NCI-H1417 treated with DMSO at 0.1 percent for 48 hours (cell line): ENCODE measurements at regions not wholly inside any gene's neighbourhood (a gene's known extent, or its start where the extent isn't known, plus 50 kb on each side); places are given as distances from the start of the nearest gene placed in this dataset.
"Not testable (repeated sequence)": the region's sequence is repeated elsewhere in the genome, so short reads cannot be mapped to it uniquely, and the experiment has no call there.

Source experiments
- DNase-seq: peaks from one replicate; lab custom pipeline; 2025; lab: John Stamatoyannopoulos, UW

- DNase-seq, result no peak
Observed at GRCh38 chr15:96582473-96582872, 252.0 kb downstream of the NR2F2 start.

GRCh38 chr15:96583671-96584070 is 253.2 kb downstream of the NR2F2 start:
- DNase-seq, result no peak

DNA sequence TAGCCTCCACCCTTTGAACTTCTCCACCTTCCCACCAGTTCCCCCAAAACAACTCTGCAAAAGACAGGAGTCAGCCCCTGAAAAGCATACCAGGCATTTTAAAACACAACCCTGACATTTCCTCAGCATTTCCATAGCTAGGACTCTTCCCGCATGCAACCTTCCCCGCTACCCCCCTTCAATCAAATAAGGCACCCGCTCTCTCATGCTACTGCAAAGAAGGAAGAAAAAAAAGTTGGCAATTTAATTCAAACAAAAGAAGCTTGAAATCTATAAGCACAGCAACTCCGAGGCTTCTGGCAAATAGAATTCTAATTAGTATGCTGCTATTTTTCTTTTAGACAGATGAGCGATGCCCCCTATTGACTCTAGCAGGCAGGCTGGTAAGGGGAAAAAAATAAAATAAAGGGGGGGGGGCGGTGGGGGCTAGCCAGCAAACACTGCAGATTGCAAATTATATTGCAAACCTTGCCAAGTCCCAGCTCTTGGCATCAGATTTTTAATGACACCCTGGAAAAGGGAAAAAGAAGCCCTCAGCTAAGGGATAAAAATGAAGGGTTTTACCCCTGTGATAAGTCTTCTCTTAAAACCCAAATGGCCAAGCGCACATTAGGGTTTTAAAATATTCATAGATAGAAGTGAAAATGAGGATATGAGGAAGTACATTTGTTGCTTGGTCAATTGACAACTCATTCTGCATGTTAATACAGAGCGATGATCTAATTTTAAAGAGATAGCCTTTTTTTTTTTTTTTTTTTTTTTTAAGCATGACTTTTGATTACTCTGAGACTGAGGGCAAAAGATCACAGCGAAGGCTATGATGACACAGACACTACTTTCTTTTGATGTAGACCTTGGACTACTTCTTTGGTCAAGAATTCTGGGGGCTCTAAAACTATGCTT is 255.2 kb downstream of the NR2F2 start:
- DNase-seq, result no peak

DNA sequence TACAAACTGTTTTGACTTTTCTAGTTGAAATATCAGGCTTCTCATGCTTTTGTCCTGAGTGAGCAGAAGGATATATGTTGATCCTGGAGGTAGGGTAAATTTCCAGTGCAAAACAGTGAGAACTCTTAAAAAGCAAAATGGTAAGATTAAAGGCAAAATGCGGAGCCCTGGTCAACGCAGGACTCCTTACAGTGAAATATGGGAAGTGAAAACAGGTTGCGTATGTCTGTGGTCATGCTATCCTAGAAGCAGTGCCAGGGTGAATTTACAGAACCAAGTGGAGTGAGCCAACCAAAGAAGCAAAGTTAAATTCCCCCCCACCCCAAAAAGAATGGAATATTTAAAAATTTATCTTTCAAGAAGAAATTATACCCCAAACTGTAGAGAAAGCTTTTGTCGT is 256.4 kb downstream of the NR2F2 start:
- no peak for DNase-seq

- DNase-seq, result no peak
Observed at GRCh38 chr15:96589864-96590263, 259.4 kb downstream of the NR2F2 start.

GRCh38 chr15:96593735-96594134 is 263.2 kb downstream of the NR2F2 start:
- peak; percentile 40 for DNase-seq

DNA sequence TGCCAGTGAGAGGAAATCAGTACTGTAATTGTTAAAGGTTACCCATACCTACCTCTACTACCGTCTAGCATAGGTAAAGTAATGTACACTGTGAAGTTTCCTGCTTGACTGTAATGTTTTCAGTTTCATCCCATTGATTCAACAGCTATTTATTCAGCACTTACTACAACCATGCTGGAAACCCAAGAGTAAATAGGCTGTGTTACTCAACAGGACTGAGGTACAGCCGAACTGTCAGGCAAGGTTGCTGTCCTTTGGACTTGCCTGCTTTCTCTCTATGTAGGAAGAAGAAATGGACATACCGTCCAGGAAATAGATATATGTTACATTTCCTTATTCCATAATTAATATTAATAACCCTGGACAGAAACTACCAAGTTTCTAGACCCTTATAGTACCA is 265.5 kb downstream of the NR2F2 start:
- no peak for DNase-seq

- peak; percentile 66 for DNase-seq
Observed at GRCh38 chr15:96598514-96598913, 268.0 kb downstream of the NR2F2 start.

GRCh38 chr15:96599268-96599667 is 268.8 kb downstream of the NR2F2 start:
- no peak for DNase-seq

GRCh38 chr15:96600350-96600749 is 269.9 kb downstream of the NR2F2 start:
- DNase-seq, result no peak

DNA sequence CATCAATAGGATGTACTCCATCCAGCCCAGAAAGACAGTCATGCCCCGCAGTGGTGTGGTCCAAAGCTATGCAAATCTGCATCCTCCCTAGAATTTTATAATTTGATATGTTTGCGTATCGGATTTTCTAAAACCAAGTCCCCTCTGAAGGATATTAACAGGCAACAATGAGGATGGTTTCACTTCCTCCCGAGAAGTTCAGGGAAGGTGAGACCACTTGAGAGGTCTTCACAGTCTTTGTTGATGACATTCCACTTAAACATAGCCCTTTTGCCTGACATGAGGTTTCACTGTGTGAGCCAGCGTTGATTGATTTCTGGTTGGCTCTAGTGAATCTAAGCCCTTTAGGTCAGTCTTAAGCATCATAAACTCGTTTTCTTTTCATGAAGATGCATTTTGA is 276.1 kb downstream of the NR2F2 start:
- no peak for DNase-seq

DNA sequence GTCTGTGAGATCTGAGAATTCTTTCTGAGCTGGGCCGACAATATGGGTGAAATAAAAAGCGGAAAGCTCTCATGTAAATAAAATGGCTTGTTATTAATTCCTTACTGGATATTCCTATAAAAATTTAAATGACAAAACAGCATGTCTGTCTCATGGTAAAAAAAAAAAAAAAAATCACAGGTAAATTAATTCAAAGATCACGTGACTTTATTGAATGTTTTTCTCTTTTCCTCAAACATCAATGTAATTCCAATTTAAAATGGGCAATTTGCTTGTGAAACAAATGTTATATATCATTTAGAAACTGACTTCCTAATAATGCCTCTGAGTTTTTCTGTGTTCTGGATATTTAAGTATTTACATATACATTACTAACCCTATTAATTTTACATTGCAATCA is 280.3 kb downstream of the NR2F2 start:
- no peak for DNase-seq

DNA sequence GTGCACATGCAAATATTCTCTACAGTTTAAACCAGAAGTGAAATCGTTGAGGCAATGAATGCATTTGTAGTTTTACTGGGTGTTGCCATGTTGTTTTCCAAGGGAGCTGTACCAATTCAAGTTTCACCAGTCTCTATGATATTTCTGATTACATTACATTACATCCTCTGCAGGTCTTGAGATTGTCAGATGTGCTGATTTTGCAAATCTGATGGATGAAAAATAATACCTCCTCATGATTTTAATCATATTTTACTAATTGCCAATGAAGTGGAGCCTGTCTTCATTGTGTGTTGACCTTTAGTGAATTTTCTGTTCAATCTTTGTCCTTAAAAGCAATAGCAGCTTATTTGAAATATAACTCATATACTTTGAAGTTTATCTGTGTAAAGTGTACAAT is 282.4 kb downstream of the NR2F2 start:
- no peak for DNase-seq

DNA sequence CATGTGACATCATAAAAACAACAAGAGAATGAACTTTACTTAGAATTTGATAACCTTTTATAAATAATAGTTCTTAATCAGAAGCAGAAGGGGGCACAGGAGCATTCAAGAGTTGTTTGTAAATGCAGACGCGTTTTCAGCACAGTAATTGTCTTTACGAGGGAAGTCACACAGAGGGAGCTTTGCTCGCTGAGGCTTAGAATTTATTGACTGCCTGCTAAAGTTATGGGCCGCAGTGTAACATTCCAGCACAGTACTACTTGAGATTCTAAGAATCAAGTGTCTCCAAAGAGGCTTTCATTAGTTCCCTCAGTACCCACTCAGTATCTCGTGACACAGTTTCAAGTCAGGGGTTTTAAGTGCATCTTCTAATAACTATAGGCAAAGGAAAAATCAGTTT is 288.7 kb downstream of the NR2F2 start:
- no peak for DNase-seq

DNA sequence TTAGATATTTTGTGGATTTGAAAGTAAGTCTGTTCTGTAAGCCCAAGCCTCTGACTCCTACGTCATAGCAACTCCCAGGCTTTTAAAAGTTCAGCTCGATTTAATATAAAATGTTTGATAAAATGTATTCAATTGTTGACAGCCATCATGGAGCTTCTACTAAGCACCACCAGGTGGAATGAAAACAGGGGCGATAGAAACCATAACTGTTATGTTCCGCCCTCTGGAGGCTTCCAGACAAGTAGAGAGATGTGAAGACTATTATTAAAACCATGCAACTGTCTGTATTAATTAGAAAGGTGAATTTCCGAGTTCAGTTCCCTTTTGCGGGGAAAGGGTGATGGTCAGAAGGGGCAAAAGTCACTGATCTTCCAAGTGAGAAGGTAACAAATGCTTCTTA is 292.2 kb downstream of the NR2F2 start:
- no peak for DNase-seq

DNA sequence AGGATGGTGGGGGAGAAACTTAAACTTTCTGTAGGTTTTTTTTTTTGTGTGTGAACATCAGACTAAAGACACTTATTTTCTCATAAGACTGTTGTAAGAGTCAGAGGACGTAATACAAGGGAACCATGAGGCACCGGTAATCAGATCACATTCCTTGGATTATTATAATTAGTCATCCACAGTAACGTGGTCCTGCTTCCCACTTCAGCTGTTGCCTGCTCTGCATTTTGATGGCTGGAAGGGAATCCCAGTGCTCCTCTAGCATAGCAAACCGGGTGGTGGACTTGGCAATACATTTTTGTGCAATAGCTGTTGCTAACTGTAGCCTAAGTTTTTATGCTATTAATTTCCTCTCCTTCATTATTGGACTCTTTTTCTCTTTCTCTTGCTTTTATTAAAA is 294.8 kb downstream of the NR2F2 start:
- no peak for DNase-seq

DNA sequence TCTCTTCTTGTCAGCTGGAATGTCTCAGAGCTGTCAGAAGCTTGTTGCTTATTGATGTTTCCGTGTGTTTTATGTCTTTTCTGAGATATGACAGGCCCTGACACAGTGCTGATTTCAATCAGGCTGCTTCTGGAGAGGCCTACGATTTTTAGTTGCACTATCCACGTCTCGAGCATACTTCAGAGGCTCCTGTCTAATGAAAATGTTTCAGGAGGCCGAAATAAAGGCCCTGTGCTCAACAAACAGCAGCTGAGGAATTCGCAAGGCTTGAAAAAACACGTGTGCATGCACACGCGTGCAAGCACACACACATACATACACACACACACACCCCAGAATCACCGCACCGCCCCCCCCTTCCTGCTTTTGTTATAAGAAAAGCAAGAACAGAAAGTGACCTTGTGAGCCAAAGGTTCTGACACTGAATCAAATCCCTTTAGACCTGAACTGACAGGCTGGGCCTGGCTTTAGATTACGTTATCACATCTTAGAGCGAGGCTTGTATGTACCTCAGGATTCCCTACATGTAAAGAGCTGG is 296.6 kb downstream of the NR2F2 start:
- no peak for DNase-seq

DNA sequence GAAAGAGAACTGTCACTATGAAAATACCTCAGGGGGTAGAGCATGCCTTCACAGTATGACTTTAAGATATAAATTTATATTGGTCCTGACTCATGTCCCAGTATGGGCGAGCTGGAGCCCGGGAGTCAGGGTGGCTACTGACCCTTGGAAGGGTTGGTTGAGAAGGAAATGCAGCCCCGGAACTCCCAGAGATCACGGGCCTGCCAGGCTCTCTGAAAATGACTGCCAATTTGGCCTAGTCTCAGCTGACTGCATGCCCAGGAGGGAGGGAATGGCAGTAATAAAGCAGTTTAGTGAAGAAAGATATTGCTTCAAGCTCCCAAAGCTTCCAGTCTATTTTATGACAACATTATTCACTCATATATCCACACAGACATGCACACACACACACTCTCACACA is 299.0 kb downstream of the NR2F2 start:
- no peak for DNase-seq

DNA sequence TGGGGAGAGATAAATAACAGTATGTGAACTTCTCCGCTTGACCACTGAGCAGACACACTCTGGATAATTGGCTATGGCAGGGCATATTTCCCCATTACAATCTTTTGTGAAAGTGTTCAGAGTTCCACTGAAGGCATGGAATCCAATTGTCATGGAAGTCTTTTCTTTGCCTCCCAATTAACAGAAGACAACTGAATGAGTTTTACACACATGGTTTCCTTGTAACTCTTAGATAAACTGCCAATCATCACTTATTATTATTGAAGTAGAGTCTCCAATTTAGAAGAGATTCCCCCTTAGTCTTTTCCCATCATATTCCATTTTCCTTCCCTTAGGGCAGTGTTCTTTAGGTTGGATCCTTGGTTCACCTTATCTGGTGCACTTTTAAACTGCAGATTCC is 308.3 kb downstream of the NR2F2 start:
- no peak for DNase-seq

- no peak for DNase-seq
Observed at GRCh38 chr15:96645796-96646195, 315.3 kb downstream of the NR2F2 start.

GRCh38 chr15:96648866-96649265 is 318.4 kb downstream of the NR2F2 start:
- no peak for DNase-seq

GRCh38 chr15:96657096-96657495 is 326.6 kb downstream of the NR2F2 start:
- no peak for DNase-seq

GRCh38 chr15:96666979-96667378 is 336.5 kb downstream of the NR2F2 start:
- not testable (repeated sequence) for DNase-seq

- DNase-seq, result no peak
Observed at GRCh38 chr15:96670389-96670788, 339.9 kb downstream of the NR2F2 start.
